HEK293 (cell line): ENCODE measurements at regions not wholly inside any gene's neighbourhood (a gene's known extent, or its start where the extent isn't known, plus 50 kb on each side); places are given as distances from the start of the nearest gene placed in this dataset.

Experiments
- CTCF ChIA-PET: fragments of 350-600 bp; formaldehyde crosslinking; extraction: SDS; loops from one replicate; lab custom pipeline; 2021; ENCODE audit warnings: antibody characterized with exemption; lab: Yijun Ruan, JAX
- POLR2A ChIA-PET: fragments of 300-600 bp; formaldehyde crosslinking; extraction: SDS; loops from one replicate; lab custom pipeline; 2020; ENCODE audit warnings: antibody characterized with exemption, inconsistent platforms; lab: Yijun Ruan, JAX
- H3K27ac ChIP-seq: fragments of 200-500 bp; sonication (Bioruptor generic); 2 replicates; pipeline ENCODE4 v1.5.1; 2014; ENCODE audit warnings: low read depth, low read length, control low read depth, inconsistent platforms; ENCODE audit errors: extremely low read depth
- H3K36me3 ChIP-seq, 2 experiments: fragments of 200-500 bp in 1 of 2; sonication (Bioruptor generic) in 1 of 2; 1 replicate in 1 of 2; 2 replicates in 1 of 2; pipeline ENCODE4 v1.5.1; 2014 to 2017; ENCODE audit warnings: inconsistent platforms in 2 of 2, low read length in 2 of 2; ENCODE audit not compliant: control insufficient read depth in 2 of 2, insufficient read depth in 1 of 2
- H3K4me1 ChIP-seq: fragments of 200-500 bp; sonication (Bioruptor generic); 2 replicates; pipeline ENCODE4 v1.5.1; 2014; ENCODE audit warnings: mild to moderate bottlenecking, low read length, inconsistent platforms; ENCODE audit not compliant: control insufficient read depth, insufficient read depth
- H3K4me3 ChIP-seq: 2 replicates; pipeline ENCODE4 v1.5.1; 2011; ENCODE audit warnings: low read depth, mild to moderate bottlenecking, control low read depth, low read length, moderate library complexity
- H3K9me3 ChIP-seq: fragments of 200-500 bp; sonication (Bioruptor generic); 2 replicates; pipeline ENCODE4 v1.5.1; 2014; ENCODE audit warnings: low read depth, low read length, inconsistent platforms; ENCODE audit not compliant: control insufficient read depth, insufficient read depth
- GFI1B ChIP-seq: fragments of 450-650 bp; formaldehyde crosslinking; IDR thresholded peaks from 2 replicates; pipeline ENCODE4 v1.5.1; 2016; ENCODE audit warnings: missing biosample characterization, missing genetic modification characterization
- GLIS2 ChIP-seq: fragments of 450-650 bp; formaldehyde crosslinking; IDR thresholded peaks from 2 replicates; pipeline ENCODE4 v1.5.1; 2016; ENCODE audit warnings: missing biosample characterization, missing genetic modification characterization
- HOXA7 ChIP-seq: sonication (generic); formaldehyde crosslinking; IDR thresholded peaks from 2 replicates; pipeline ENCODE4 v1.8.1; 2022; ENCODE audit warnings: missing genetic modification reagents, borderline replicate concordance
- IKZF3 ChIP-seq: fragments of 450-650 bp; IDR thresholded peaks from 2 replicates; pipeline ENCODE4 v1.5.0; 2018; ENCODE audit warnings: missing biosample characterization, mild to moderate bottlenecking, missing genetic modification characterization, moderate library complexity
- INSM2 ChIP-seq: fragments of 450-650 bp; formaldehyde crosslinking; IDR thresholded peaks from 2 replicates; pipeline ENCODE4 v1.5.1; 2016; ENCODE audit warnings: missing biosample characterization, missing genetic modification characterization
- KLF1 ChIP-seq: fragments of 450-650 bp; formaldehyde crosslinking; IDR thresholded peaks from 2 replicates; pipeline ENCODE4 v1.5.1; 2016; ENCODE audit warnings: missing biosample characterization, missing genetic modification characterization
- MZF1 ChIP-seq: fragments of 450-650 bp; formaldehyde crosslinking; IDR thresholded peaks from 2 replicates; pipeline ENCODE4 v1.5.1; 2017; ENCODE audit warnings: missing biosample characterization, missing genetic modification characterization, borderline replicate concordance
- OVOL3 ChIP-seq: fragments of 450-650 bp; formaldehyde crosslinking; IDR thresholded peaks from 2 replicates; pipeline ENCODE4 v1.5.1; 2016; ENCODE audit warnings: missing biosample characterization, missing genetic modification characterization
- PRDM1 ChIP-seq: fragments of 450-650 bp; formaldehyde crosslinking; IDR thresholded peaks from 2 replicates; pipeline ENCODE4; 2016; ENCODE audit warnings: missing biosample characterization, missing genetic modification characterization
- PRDM10 ChIP-seq: fragments of 450-650 bp; formaldehyde crosslinking; IDR thresholded peaks from 2 replicates; pipeline ENCODE4 v1.5.1; 2016; ENCODE audit warnings: missing biosample characterization, missing genetic modification characterization
- YY1 ChIP-seq: fragments of 450-650 bp; formaldehyde crosslinking; IDR thresholded peaks from 2 replicates; pipeline ENCODE4 v1.5.1; 2018; ENCODE audit warnings: missing biosample characterization, missing genetic modification characterization
- ZBTB1 ChIP-seq: fragments of 450-650 bp; formaldehyde crosslinking; IDR thresholded peaks from 2 replicates; pipeline ENCODE4 v1.5.1; 2016; ENCODE audit warnings: missing biosample characterization, missing genetic modification characterization
- ZBTB48 ChIP-seq: fragments of 450-650 bp; formaldehyde crosslinking; IDR thresholded peaks from 2 replicates; pipeline ENCODE4 v1.5.1; 2016; ENCODE audit warnings: missing biosample characterization, missing genetic modification characterization
- ZBTB7A ChIP-seq: fragments of 450-650 bp; formaldehyde crosslinking; IDR thresholded peaks from 2 replicates; pipeline ENCODE4 v1.5.1; 2016; ENCODE audit warnings: low read depth, missing biosample characterization, missing genetic modification characterization
- ZEB2 ChIP-seq: fragments of 450-650 bp; formaldehyde crosslinking; IDR thresholded peaks from 2 replicates; pipeline ENCODE4 v1.5.1; 2016; ENCODE audit warnings: missing biosample characterization, missing genetic modification characterization
- ZFHX2 ChIP-seq: fragments of 450-650 bp; formaldehyde crosslinking; conservative IDR thresholded peaks from 2 replicates; pipeline ENCODE4 v1.5.1; 2016; ENCODE audit warnings: missing biosample characterization, missing genetic modification characterization
- ZNF140 ChIP-seq: fragments of 450-650 bp; formaldehyde crosslinking; IDR thresholded peaks from 2 replicates; pipeline ENCODE4 v1.5.1; 2016; ENCODE audit warnings: missing biosample characterization, missing genetic modification characterization
- ZNF169 ChIP-seq: fragments of 450-650 bp; formaldehyde crosslinking; IDR thresholded peaks from 2 replicates; pipeline ENCODE4 v1.5.1; 2016; ENCODE audit warnings: missing biosample characterization, missing genetic modification characterization
- ZNF2 ChIP-seq: fragments of 450-650 bp; formaldehyde crosslinking; IDR thresholded peaks from 2 replicates; pipeline ENCODE4 v1.5.1; 2016; ENCODE audit warnings: missing biosample characterization, missing genetic modification characterization
- ZNF223 ChIP-seq: fragments of 450-650 bp; formaldehyde crosslinking; IDR thresholded peaks from 2 replicates; pipeline ENCODE4 v1.5.1; 2016; ENCODE audit warnings: missing biosample characterization, missing genetic modification characterization
- ZNF335 ChIP-seq: fragments of 450-650 bp; formaldehyde crosslinking; conservative IDR thresholded peaks from 2 replicates; pipeline ENCODE4 v1.5.1; 2016; ENCODE audit warnings: missing biosample characterization, missing genetic modification characterization
- ZNF350 ChIP-seq: fragments of 450-650 bp; formaldehyde crosslinking; IDR thresholded peaks from 2 replicates; pipeline ENCODE4 v1.5.0; 2017; ENCODE audit warnings: missing biosample characterization, mild to moderate bottlenecking, missing genetic modification characterization
- ZNF473 ChIP-seq: fragments of 450-650 bp; formaldehyde crosslinking; IDR thresholded peaks from 2 replicates; pipeline ENCODE4 v1.5.1; 2017; ENCODE audit warnings: missing biosample characterization, missing genetic modification characterization
- ZNF510 ChIP-seq: fragments of 450-650 bp; formaldehyde crosslinking; IDR thresholded peaks from 2 replicates; pipeline ENCODE4 v1.5.1; 2018; ENCODE audit warnings: mild to moderate bottlenecking, missing genetic modification characterization, missing biosample characterization; ENCODE audit not compliant: insufficient replicate concordance
- ZNF596 ChIP-seq: fragments of 450-650 bp; IDR thresholded peaks from 2 replicates; pipeline ENCODE4 v1.5.0; 2018; ENCODE audit warnings: missing biosample characterization, mild to moderate bottlenecking, missing genetic modification characterization, moderate library complexity
- ZNF626 ChIP-seq: fragments of 450-650 bp; sonication (Bioruptor Pico); formaldehyde crosslinking; IDR thresholded peaks from 2 replicates; pipeline ENCODE4 v1.5.1; 2018; ENCODE audit warnings: missing biosample characterization, missing genetic modification characterization, inconsistent platforms
- ZNF660 ChIP-seq: fragments of 450-650 bp; IDR thresholded peaks from 2 replicates; pipeline ENCODE4 v1.5.1; 2018; ENCODE audit warnings: missing biosample characterization, mild to moderate bottlenecking, missing genetic modification characterization
- ZNF707 ChIP-seq: fragments of 450-650 bp; formaldehyde crosslinking; IDR thresholded peaks from 2 replicates; pipeline ENCODE4 v1.5.1; 2016; ENCODE audit warnings: missing biosample characterization, missing genetic modification characterization
- ZNF768 ChIP-seq: fragments of 450-650 bp; formaldehyde crosslinking; IDR thresholded peaks from 2 replicates; pipeline ENCODE4 v1.5.1; 2018; ENCODE audit warnings: missing biosample characterization, mild to moderate bottlenecking, missing genetic modification characterization
- ZSCAN16 ChIP-seq: fragments of 450-650 bp; formaldehyde crosslinking; IDR thresholded peaks from 2 replicates; pipeline ENCODE4 v1.5.1; 2016; ENCODE audit warnings: missing biosample characterization, missing genetic modification characterization
- TF ChIP-seq, protein P1 (sequence below): fragments of 450-650 bp; formaldehyde crosslinking; IDR thresholded peaks from 2 replicates; pipeline ENCODE4 v1.5.1; 2016; ENCODE audit warnings: missing biosample characterization, missing genetic modification characterization
- TF ChIP-seq, protein P2 (sequence below): fragments of 450-650 bp; formaldehyde crosslinking; IDR thresholded peaks from 2 replicates; pipeline ENCODE4 v1.5.1; 2016; ENCODE audit warnings: missing biosample characterization, missing genetic modification characterization

DNA sequence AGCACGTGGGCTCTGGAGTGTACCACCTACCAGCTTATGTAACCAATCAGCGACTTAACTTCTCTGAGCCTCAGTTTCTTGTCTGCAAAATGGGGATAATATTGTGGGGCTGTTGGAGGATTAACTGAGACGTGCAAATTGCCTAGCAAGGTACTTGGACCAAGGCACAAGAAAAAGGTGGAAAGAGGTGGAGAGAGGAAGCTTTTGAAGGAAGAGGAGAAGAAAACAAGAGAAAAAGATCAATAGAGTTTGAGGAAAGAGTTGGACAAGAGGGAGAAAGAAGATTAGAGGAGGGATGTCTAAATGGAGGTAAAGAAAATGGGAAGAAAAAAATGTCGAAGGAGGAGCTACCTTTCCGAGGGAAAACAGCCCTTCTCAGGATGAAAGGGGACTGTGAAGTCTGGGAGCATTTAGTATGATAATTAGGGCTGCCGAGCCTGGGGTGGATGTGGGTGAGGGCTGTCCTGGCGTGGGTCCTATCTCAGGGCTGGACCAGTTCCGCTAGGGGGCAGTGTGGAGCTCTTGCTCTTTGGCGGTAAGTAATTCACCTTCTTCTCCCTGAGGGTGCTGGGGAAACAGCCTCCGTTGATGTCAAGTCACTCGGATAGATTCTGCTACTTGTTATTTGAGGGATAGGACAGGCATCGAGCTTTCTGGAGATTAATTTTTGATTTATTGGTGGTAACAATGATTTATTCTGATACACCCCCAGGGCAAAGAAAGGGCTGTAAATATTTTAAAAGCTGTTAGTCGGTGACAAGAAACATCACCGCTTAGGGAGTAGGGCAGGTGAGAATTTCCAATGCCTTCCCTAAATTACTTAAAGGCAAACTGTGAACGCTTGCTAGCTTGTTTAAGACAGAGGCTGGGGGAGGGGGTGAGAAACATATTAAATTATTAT lies 79.0 kb upstream of the NFASC start (continued):
- TF ChIP-seq GFI1B: no peak
- no peak for TF ChIP-seq ZNF596 (tag by site-specific recombination)
- no peak for TF ChIP-seq ZNF140 (tag by site-specific recombination)
- TF ChIP-seq ZNF350: no peak
- TF ChIP-seq, protein P1, sequence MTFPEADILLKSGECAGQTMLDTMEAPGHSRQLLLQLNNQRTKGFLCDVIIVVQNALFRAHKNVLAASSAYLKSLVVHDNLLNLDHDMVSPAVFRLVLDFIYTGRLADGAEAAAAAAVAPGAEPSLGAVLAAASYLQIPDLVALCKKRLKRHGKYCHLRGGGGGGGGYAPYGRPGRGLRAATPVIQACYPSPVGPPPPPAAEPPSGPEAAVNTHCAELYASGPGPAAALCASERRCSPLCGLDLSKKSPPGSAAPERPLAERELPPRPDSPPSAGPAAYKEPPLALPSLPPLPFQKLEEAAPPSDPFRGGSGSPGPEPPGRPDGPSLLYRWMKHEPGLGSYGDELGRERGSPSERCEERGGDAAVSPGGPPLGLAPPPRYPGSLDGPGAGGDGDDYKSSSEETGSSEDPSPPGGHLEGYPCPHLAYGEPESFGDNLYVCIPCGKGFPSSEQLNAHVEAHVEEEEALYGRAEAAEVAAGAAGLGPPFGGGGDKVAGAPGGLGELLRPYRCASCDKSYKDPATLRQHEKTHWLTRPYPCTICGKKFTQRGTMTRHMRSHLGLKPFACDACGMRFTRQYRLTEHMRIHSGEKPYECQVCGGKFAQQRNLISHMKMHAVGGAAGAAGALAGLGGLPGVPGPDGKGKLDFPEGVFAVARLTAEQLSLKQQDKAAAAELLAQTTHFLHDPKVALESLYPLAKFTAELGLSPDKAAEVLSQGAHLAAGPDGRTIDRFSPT (tag by site-specific recombination): no peak
- no peak for TF ChIP-seq ZNF2 (tag by site-specific recombination)
- no peak for TF ChIP-seq OVOL3
- no peak for TF ChIP-seq ZNF169
- TF ChIP-seq, protein P2, sequence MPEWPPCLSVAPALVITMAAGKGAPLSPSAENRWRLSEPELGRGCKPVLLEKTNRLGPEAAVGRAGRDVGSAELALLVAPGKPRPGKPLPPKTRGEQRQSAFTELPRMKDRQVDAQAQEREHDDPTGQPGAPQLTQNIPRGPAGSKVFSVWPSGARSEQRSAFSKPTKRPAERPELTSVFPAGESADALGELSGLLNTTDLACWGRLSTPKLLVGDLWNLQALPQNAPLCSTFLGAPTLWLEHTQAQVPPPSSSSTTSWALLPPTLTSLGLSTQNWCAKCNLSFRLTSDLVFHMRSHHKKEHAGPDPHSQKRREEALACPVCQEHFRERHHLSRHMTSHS (tag by site-specific recombination): no peak
- TF ChIP-seq ZBTB48: peak; percentile 32; the same call in 1 of the 2 replicates
- TF ChIP-seq ZEB2: no peak
- TF ChIP-seq HOXA7 (CRISPR knock-in tag): no peak
- no peak; the same call in 1 of the 2 replicates for TF ChIP-seq ZNF335
- peak; percentile 43 for TF ChIP-seq ZFHX2
- 0 out of 2 replicates have a peak, but pooled peaks have one; percentile 36 for TF ChIP-seq GLIS2 (tag by site-specific recombination)
- TF ChIP-seq IKZF3 (tag by site-specific recombination): no peak
- no peak for TF ChIP-seq KLF1
- no peak for TF ChIP-seq ZNF473 (tag by site-specific recombination)
- no peak for TF ChIP-seq ZNF707
- TF ChIP-seq PRDM1 (tag by site-specific recombination): no peak
- TF ChIP-seq ZNF768 (tag by site-specific recombination): no peak
- no peak for TF ChIP-seq ZNF626 (tag by site-specific recombination)
- TF ChIP-seq ZNF660 (tag by site-specific recombination): 0 out of 2 replicates have a peak, but pooled peaks have one; percentile 45
- no peak for TF ChIP-seq MZF1 (tag by site-specific recombination)
- TF ChIP-seq ZNF223 (tag by site-specific recombination): no peak
- no peak for TF ChIP-seq YY1 (tag by site-specific recombination)
- no peak for TF ChIP-seq ZBTB7A
- TF ChIP-seq ZNF510: no peak

GRCh38 chr1:204792354-204792692 lies 78.3 kb upstream of the NFASC start:
- Histone ChIP-seq H3K27ac (no peak overlapping the region), H3K4me3 (no peak overlapping the region), H3K9me3 (no peaks in the 10 kb centered on the region), H3K4me1 (no peaks in the 10 kb centered on the region), H3K36me3 (no peaks in the 10 kb centered on the region)
- POLR2A ChIA-PET: interaction anchor here (1.2 kb wide), 1 partner anchor 200 kb away, joined by 3 read pairs; no protein-coding TSS in a partner anchor
- CTCF ChIA-PET: interaction anchor here (0.6 to 9.0 kb wide), 57 partner anchors 10 to 647 kb away, joined by 3 to 106 read pairs (median 4); no protein-coding TSS in a partner anchor
- TF ChIP-seq PRDM10: no peak
- no peak for TF ChIP-seq ZSCAN16 (tag by site-specific recombination)
- TF ChIP-seq ZBTB1: no peak
- TF ChIP-seq INSM2 (tag by site-specific recombination): no peak
